GM18868 (cell line): ENCODE measurements at regions not wholly inside any gene's neighbourhood (a gene's known extent, or its start where the extent isn't known, plus 50 kb on each side); places are given as distances from the start of the nearest gene placed in this dataset.

Experiments
- ATAC-seq: cut with Tn5 transposase; IDR thresholded peaks from one replicate; pipeline ENCODE4 v1.9.1; 2021; ENCODE audit warnings: mild to moderate bottlenecking, moderate library complexity; ENCODE audit not compliant: unreplicated experiment

DNA sequence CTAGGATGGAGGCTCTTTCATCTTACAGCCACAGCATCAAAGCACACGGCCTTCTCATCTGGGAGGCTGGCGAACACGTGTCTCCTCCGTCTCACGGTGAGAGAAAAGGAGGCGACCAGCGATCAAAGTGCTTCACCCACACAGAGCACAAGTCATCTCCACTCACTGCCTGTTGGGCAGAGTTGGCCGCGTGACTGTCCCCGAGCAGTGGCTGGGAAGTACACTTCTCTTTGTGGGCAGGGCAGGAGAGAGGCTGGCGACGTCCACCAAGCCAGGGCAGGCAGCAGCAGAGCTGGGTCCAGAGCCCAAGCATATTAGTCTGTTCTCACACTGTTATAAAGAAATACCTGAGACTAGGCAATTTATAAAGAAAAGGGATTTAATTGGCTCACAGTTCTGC is 64.1 kb upstream of the FOXC1 start:
- no peak for ATAC-seq

DNA sequence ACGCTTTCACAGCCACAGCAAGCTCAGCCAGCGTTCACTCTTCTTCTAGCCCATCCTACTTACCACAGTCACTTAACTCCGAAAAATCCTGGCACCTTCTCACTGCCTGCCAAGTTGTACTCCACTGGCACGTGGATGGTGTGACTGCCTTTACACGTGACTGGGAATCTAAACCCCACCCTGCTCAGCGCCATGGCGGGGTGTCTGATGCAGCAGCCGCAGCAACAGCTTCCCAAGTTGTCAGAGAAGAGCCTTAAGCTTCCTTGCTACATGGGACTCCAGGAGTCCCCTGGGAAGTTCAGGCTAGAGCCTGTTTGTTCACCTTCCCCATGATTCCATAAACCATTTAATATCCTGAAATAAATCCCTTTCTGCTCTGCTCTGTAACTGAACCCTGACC is 61.9 kb upstream of the FOXC1 start:
- ATAC-seq = no peak

DNA sequence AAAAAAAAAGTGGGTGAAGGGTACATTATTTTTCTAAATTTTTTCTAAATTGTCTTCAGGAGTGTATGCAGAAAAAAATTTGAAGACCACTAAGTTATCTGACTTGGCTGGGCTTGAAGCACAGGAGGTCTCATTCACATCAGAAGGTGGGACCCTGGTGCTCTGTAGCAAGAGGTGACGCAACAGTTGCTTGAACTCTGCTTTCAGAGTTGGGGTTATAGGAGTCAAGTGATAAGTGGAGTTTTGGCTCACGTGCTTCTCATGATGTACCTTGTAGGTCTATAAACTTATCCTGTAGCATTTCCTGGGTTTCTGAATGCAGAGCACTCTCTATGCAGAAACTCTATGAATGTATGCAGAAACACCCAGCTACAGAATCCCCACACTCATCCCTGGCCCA is 58.5 kb upstream of the FOXC1 start:
- no peak for ATAC-seq

DNA sequence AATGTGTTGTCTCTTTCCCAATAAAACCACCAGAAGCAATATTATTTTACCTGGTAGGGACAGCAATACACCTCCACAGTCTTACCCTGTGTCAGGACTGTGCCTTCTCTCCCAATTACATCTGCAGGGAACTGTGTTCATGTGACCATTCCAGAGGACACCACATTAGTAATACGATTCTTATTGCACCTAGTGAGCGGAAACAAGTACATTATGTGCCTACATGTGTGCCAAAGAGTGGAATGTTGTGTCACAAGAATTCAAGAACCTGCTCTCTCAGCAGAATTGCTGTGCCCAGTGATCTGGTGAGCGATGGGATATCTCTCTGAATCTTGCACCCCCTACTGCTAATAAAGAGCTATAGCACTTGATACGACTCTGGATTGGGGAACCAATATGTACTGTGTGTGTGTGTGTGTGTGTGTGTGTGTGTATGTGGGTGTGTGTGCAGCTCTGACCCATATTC is 57.4 kb upstream of the FOXC1 start:
- no peak for ATAC-seq

DNA sequence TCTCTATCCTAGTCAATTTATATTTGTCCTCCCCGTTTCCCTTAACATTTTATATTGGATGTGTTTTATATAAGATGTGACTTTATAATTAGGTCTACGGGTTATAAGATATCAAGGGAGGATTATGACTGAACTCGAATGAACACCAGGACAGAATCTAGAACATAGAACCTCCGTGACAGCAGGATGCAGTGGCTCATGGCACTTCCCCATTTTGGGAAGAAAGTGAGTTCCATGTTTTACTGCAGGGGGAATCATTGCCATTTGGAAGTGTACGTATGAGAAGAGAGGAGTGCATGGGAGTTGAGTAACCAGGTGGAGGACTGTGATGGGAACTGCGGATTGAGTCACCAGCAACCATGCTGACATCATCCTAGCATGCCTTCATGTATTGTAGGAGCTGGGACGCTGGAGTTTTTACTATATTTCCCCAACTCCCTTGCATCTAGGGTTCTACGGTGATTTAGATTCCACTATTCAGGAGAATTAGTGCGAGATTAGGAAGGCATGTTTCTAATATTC is 56.1 kb upstream of the FOXC1 start:
- no peak for ATAC-seq

DNA sequence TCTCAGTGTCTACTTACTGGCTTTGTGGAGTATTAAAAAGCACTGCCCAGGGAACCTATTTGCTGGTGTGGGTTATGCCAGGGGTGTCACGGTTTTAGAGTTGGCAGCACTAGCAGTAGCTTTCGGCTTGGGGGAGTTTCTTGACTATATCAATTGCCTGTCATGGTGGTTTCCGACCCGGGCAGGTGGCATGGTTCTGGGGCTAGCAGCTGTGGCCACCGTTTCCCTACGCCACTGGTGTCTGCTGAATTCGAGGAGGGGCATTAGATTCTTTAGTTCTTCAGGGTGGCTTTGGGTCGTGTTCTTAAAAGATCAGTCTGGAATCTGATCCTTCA is 55.6 kb upstream of the FOXC1 start:
- no peak for ATAC-seq

DNA sequence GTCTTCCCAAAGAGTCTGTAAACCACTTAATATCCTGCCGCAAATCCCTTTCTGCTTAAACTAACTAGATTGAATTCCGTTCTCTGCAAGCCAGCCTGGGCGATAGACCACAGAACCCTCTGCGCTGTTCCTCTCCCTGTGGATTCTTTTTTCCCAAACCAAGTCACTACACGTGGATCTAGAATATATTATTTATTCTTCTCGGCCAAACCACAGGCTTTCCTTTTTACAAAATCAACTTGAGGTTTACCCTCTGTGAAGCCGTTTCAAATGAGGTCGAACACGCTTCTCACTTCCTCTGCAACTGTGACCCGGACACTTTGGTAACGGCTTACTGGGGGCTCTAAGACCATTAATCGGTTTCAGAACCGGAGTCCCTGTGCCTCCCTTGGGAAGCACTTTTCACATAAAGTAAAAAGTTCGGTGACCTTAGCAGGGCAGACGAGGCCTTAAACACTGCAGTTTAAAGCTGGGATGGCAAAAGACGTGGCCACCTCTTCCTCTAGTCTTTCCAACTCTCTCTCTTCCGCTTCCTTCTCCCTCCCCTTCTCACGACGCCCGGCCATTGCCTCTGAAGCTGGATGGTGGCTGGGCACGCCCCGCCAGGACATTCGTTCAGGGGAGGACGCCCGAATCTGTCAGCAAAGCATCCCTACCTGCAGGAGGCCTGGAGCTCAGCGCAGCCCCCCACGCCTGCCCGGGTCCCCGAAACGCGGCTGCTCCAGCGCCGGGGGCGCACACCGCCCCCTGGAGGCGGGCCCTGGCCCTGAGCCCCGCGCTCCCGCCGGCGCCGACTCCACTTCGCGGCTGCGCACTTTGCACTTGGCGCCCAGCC is 55.0 kb upstream of the FOXC1 start:
- peak; percentile 66 for ATAC-seq

DNA sequence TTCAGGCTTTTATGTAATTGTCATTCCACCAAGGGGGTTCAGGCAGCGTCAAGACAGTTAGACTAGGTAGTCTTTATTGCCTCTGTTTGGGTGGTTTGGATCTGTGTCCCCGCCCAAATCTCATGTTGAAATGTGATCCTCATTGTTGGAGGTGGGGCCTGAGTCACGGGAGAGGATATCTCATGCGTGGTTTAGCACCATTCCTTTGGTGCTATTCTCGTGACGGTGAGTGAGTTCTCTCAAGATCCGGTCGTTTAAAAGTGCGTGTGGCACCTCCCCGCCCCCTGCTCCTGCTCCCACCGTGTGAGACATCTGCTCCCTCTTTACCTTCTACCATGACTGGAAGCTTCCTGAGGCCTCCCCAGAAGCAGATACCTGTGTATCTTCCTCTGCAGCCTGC is 51.3 kb upstream of the FOXC1 start:
- ATAC-seq = no peak
